ENCODE measurements at regions not wholly inside any gene's neighbourhood (a gene's known extent, or its start where the extent isn't known, plus 50 kb on each side); places are given as distances from the start of the nearest gene placed in this dataset.

- TF ChIP-seq CTCF (IDR thresholded peaks at IDR 0.05) (no peak), POLR2A (IDR thresholded peaks at IDR 0.05) (no peak)
These were observed 1075.4 kb upstream of the C9orf72 start for GRCh38 chr9:28648723-28649122.

Data from right lobe of liver (tissue), 4 donors.